Fibroblast of upper back skin (primary cell): ENCODE measurements at regions not wholly inside any gene's neighbourhood (a gene's known extent, or its start where the extent isn't known, plus 50 kb on each side); places are given as distances from the start of the nearest gene placed in this dataset.
"Not testable (repeated sequence)": the region's sequence is repeated elsewhere in the genome, so short reads cannot be mapped to it uniquely, and the experiment has no call there.

Source experiments
- DNase-seq: peaks from one replicate; pipeline ENCODE4 v3.0.0-alpha.2; 2013

DNA sequence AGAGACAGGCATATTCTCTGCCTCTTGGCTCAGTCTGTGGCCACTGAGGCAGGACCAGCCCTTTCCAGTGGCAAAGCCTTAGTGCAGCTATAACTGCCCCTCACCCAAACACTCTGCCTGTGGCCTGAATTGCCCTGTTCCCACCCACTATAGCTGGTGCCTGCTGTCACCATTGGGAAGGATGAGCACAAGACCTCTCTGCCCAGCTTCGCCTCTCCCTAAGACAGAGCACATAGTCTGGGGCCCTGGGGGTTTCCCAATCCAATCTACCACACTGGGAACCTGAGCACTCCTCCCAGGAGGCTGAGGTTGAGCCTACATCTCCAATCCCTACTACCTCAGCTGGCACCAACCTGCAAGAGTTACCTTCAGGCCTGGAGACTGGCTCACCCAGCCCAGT is 670.4 kb downstream of the JRKL start:
- DNase-seq: no peak

DNA sequence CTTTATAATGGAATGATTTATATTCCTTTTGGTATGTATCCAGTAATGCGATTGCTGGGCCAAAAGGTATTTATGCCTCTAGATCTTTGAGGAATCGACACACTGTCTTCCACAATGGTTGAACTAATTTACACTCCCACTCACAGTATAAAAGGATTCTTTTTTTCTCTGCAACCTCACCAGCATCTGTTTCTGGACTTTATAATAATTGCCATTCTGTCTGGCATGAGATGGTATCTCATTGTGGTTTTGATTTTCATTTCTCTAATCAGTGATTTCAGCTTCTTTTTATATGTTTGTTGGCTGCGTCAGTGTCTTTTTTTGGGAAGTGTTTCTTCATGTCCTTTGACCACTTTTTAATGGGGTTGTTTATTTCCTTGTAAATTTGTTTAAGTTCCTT is 679.3 kb downstream of the JRKL start:
- DNase-seq: no peak

DNA sequence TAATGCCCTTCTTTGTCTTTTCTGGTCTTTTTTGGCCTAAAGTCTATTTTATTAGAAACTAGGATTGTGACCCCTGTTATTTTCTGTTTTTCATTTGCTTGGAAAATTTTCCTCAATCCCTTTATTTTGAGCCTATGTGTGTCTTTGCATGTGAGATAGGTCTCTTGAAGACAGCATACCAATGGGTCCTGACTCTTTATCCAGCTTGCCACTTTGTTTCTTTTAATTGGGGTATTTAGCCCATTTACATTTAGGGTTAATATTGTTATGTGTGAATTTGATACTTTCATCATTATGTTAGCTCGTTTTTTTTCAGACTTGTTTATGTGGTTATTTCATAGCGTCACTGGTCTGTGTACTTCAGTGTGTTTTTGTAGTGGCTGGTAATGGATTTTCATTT is 682.6 kb downstream of the JRKL start:
- no peak for DNase-seq

DNA sequence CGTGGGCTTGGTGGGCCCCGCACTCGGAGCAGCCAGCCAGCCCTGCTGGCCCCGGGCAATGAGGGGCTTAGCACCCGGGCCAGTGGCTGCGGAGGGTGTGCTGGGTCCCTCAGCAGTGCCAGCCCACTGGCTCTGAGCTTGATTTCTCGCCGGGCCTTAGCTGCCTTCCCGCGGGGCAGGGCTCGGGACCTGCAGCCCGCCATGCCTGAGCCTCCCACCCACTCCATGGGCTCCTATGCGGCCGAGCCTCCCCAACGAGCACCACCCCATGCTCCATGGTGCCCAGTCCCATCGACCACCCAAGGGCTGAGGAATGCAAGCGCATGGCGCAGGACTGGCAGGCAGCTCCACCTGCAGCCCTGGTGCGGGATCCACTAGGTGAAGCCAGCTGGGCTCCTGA is 686.9 kb downstream of the JRKL start:
- DNase-seq: not testable (repeated sequence)

DNA sequence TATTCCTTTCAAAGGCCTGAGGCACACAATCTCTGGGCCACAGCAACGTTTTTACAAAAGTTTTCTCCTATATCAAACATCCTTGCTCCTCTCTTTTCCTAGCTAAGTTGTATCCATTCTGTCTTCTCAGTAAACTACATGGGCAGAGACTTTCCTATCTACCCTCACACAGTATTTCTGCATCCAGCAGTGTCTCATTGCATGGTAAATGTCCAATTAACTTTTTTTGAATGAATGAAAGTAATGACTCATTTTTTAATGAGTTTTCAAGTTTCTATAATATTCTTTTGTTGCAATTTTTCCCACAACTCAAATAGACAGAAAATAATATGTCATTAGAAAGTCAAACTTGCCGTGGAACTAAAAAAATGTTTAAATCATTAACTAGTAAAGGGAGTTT is 688.6 kb downstream of the JRKL start:
- DNase-seq: no peak

DNA sequence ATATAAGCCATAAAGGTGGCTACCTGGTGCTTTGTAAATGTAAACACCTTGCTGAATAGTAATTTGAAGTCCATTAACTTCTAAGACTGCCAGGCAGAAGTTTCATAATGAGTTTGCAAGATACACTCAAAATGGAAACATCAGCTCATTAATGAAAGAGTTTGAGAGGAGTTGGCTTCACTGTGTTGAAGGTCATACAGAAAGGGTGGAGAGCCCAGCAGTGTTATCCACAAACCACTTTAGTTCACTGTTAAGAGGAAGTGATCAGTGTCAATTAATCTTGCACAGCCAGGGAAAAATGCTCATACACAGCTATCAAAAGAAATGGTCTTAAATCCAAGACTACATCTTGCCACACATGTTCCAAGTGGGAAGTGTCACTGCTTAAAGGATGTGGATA is 689.4 kb downstream of the JRKL start:
- DNase-seq: no peak

DNA sequence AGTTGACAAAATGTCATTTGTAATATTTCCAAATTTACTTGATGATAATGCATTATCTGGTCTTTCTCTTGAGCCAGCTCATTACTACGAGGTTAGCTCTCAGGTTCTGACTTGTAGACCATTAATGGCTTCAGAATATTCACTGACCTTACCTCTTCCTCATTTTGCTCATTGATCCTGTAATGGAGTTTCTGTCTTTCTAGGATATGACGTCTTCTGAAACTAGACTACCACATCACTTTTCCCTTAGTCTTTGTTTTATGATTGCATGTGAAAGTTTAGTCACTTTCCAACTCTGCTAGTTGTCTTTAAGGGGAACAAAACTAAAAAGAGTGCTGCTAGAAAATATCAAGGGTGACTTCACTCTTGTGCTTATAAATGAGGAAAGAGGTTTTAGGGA is 697.6 kb downstream of the JRKL start:
- DNase-seq: no peak

DNA sequence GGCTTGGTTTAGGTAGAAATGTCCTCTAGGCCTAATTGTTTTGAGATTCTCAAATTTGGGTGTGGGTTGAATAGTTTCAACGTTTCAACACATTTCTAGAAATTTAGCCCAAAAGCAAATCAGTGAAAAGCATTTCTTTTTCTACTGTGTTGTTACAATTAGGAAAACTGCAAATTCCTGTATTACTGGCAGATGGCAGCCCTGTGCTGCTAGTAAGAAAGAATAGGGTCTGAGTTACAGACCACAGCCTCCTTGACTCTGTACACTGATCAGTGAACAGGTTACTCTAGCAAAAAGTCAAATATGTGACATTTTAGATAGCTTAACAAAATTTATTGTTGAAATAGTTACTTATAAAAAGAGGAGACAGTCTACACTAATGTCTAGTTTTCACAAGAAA is 703.0 kb downstream of the JRKL start:
- no peak for DNase-seq

DNA sequence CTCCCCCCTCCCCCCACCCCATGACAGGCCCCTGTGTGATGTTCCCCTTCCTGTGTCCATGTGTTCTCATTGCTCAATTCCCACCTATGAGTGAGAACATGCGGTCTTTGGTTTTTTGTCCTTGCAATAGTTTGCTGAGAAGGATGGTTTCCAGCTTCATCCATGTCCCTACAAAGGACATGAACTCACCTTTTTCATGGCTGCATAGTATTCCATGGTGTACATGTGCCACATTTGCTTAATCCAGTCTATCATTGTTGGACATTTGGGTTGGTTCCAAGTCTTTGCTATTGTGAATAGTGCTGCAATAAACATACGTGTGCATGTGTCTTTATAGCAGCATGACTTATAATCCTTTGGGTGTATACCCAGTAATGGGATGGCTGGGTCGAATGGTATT is 712.4 kb downstream of the JRKL start:
- DNase-seq: not testable (repeated sequence)

DNA sequence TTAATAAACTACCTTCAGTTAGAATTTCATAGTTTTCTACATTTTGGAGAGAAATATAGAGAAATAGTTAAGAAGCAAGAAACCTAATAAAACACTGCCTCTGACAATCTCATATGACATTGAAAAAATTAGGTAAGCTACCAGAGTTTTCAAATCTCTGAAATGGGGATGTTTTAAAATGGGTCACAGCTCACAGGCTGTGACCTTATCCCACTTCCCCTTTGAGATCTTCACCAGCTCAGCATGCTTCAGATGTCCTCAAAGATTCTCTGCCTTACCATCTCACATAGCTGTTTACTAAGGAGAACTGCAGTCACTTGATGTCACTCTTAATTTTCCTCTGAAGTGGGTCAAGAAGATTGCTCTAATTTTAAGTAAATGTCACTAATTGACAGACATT is 717.8 kb downstream of the JRKL start:
- no peak for DNase-seq

DNA sequence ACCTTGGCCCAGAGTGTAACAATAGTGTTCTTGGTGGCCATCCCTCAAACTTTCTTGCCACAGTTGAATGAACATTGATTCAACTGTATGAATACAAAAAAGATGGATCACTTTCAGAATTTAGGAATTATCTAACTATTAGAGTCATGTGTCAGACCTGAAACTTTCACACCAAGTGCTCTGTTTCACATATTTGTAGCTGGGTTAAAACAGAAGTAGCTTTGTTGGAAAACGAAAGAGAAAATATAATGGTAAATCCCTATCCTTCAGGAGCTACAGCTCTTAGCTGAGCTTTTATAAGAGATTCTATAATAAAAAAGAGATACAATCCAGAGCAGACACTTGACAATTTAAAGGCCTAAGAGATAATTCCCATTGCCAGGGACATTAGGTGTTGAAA is 719.3 kb downstream of the JRKL start:
- no peak for DNase-seq

DNA sequence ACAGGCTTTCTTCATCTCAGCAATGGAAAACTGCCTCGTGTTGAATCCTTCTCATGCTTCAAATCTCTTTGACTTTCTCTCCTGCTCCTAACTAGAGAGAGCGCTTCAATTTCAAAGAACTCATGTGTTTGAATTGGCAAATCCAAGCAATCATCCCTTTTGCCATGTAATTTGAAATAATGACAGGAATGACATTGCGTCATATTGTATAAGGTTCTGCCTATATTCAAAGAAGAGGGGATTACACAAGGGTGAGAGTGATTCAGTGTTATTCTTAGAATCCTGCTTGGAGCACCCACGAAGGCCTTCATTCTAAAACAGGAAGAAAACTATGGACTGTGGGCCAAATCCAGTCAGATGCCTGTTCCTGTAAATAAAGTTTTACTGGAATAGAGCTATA is 720.6 kb downstream of the JRKL start:
- peak; percentile 0 for DNase-seq

DNA sequence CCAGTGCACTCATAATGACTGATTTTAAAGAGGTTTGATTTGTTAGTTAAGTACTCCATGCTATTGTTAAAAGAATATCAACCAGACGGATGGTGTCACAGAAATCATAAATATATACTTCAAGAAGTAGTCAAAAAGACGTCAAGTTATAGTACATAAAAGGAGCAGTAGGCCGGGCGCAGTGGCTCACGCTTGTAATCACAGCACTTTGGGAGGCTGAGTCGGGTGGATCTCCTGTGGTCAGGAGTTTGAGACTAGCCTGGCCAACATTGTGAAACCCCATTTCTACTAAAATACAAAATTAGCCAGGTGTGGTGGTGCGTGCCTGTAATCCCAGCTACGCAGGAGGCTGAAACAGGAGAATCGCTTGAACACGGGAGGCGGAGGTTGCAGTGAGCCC is 721.7 kb downstream of the JRKL start:
- DNase-seq: no peak

DNA sequence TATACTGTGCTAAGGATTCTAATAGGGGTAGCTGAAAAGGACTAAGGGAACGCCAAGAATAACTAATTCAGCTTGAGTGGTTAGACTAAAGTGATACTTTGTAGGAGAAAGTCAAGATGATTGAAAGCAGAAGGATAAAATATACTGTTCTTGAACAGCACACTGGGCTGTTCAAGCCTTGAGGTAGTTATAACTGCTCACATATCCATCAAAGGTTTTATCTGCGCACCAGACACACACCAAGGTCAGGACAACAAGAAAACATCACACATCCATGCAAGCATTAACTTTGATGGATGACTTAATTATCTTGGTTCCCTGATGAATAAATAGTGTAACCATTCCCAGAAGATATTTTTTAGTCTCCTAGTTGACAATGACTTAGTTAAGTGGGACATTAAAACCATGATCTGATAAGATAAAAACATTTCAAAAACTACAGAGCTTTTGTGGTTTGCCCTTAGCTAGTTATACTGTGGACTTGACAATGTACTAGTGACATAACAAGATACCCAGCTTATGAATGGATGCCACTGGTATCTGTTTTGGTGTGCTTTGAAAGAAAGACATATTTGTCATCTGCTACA is 728.9 kb downstream of the JRKL start:
- DNase-seq: no peak

DNA sequence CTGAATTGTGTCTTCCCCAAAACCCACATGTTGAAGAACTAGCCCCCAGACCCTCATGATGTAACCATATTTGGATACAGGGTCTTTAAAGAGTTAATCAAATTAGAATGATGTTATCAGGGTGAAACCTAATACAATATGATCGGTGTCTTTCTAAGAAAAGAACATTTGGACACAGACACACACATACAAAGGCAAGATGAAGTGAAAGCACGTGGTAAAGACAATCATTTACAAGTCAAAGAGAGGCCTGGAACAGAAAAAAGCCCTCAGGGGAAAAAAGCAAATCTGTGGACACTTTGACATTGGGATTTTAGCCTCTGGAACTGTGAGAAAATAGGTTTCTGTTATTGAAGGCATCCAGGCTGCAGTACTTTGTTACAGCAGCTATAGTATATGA is 733.4 kb downstream of the JRKL start:
- DNase-seq: no peak

DNA sequence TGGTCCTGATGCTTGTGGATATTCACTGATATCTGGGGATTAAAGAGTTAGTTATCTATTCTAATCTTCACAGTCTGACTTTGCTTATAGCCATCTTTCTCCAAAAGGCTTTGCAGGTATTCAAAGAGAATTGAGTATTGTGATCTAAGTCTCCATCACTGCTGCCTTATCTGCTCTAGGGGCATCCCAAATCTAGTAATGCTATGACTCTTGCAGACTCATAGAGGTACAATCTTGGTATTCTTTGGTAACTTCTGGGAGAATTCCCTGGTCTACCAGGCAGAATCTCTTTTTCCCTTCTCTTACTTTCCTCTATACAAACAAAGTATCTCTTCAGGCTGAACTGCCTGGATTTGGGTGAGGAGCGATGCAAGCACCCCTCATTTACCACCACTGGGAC is 746.3 kb downstream of the JRKL start:
- DNase-seq: no peak

DNA sequence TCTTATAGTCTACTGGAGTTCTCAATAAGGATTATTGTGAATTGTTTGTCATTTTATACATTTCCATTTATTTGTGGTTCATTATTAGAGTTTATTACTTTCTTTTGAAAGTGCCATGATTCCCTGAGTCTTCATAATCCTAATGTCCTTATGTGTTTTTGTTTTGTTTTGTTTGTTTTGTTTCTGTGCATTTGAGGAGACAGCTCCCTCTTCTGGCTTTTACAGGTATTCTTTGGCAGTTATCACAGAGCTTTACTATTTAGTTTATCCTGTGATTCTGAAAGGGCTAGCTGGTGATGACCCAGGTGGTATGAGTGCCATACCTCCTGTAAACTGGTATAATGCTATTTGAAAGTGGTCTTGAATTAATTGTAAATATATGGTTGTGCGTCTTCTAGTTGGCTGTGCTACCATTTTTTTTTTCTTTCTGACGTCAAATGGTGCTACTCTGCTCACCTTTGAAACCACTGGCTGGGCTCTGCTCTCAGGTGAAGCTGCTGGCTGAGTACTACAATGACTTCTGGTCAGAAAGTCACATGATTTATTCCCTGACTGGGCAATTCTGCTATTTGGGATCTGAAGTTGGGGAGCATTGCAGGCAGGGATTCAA is 751.2 kb downstream of the JRKL start:
- no peak for DNase-seq

DNA sequence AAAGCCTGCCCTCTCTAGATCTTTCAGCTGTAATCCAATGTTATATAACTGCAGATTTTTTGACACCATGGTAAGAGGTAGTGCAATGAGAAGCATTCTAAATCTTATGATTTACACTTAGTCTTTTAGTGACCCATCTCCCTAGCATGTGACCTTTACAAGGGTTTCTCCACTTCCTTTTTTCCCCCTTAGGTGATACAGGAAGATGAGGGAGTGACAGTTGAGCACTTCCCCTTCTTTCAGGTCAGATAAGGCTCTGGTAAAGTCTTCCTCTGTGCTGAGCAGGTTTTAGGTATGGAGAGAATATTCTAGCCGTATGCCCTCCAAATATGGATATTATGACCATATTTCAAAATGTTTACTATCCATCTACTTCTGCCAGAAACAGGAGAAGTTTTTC is 753.6 kb downstream of the JRKL start:
- DNase-seq: no peak

DNA sequence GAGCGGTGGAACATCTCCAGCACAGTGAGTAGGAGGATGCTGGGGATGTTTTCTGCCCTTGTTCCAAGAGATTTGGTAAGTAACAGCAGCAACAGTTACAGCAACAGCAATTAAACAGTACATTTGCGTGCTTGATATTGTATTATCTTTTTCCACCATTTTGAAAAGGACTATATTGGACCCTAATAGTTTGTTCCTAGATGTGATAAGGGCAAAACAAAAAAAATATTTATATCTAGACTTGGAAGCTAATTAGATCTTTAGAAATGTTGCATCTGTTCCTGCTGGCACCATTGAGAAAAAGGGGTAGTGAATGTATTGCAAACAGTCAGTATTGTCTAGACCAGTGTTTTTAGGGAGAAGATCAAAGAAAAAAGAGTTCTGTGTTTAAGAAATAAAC is 759.9 kb downstream of the JRKL start:
- no peak for DNase-seq

DNA sequence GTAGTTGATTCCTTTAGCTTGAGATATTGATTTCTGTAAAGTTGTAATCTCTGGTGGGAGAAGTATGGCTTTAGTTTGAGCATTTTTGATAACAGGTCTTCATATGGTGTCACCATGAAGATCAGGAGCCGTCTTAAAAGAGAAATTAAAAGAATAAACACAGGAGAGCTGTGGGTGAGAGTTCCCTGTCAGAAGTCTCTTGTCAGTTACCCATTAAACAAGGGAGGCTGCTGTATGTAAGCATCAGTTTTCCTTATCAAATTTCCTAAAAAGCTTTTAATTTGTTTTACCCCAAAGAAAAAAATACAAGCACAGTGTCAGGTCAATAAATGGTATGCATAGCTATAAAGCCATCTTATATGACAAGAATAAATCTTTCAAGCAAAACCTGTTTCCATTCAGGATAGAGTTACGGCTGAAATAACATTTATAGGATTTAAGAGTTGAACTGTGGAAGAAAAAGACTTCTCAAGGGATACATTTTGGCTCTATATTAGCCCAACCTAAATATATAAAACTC is 767.5 kb downstream of the JRKL start:
- no peak for DNase-seq

DNA sequence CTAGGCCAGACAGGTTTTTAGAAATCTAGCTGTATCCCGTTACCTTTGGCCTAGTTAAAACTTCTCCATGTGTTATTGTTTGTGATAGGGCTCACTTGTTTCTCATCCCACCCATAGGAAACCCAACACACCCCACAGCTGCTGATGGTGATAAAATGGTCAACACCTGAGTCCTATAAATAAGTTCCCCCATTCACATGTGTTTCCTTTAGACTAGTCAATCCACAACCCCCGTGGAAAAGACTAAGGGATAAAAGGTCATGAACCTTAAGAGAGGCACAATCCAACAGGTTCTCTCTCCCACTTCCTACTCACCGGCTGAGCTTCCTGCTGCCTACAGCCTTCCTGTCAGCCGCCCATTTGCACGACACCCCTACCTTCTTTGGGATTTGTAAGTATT is 768.4 kb downstream of the JRKL start:
- DNase-seq: no peak

DNA sequence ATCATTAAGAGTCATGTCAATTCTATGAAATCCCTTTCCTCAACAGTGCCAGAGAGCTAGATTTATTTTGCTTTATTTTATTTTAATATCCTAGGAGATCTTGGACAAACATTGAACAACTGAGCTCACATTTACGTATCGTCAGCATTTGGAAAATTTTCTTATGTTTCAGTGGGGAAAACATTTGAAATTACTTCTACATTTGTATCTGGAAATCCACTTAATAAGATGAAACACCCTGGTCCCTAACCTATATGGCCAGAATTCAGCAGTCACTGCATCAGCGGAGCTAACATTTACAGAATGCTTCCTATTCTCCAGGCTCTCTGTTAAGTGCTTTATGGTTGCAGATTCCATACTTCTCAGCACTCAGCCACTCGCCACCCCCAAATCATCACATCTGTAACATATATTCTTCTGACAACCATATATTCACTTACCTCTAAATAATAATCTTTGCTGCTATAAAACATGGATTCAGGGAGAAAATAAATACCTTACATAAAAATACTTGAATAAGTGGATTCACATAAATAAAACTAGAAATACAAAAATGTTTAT is 773.9 kb downstream of the JRKL start:
- no peak for DNase-seq

DNA sequence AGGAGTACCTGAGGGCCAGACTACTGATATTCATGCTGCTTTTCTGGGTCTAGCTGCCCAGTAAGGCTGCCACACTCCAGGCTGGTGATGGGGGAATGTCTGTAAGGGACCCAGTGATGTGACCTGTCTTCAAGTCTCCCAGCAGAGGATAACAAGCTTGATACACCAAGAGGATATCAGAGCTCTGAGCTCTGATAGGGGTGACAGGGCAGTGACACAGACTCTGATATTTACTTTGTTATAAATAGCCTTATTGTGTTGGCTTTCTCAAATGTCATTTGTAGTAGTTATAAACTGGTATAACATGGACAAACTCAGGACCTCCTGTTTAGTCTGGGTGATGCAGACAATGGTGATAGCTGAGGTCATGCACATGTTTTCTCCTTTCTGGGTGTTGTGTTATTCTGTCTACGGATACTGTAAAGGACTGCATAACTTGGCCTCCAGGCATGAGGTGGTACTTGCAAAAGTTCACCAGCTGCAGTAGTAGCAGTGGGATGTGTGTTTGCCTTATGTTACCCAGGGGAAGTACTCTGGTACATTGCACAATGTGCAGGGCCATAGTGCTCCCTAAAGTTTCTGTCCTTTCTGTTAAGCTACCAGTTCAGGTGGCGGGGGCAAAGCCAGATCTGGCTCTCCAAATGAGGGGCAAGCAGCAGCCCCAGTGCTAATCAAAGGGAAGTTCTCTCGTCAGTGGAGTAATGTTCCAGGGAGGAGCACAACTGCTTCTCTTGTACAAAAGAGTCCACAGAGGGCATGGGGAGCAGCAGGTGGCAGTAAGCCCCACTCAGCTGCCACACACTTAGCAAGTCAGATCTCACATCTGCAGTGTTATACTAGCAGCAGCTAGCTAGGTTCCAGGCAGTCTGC is 812.2 kb downstream of the JRKL start:
- no peak for DNase-seq
